Esophagus squamous epithelium (tissue), 4 donors: ENCODE measurements at regions not wholly inside any gene's neighbourhood (a gene's known extent, or its start where the extent isn't known, plus 50 kb on each side); places are given as distances from the start of the nearest gene placed in this dataset.

Experiments
- POLR2A ChIP-seq, 4 donors: fragments of 450-650 bp; IDR thresholded peaks; one replicate each; pipeline ENCODE4 v1.6.1; 2017; ENCODE audit warnings: antibody characterized with exemption in 4 of 4, mild to moderate bottlenecking in 4 of 4, moderate library complexity in 3 of 4
- TF ChIP-seq, protein P1 (sequence below), 6 experiments: fragments of 450-650 bp in 4 of 6; fragments of 200-600 bp in 2 of 6; sonication (generic) in 2 of 6; IDR thresholded peaks; one replicate each; pipeline ENCODE4 v1.5.1; 2016 to 2019; ENCODE audit warnings: antibody characterized with exemption in 6 of 6, mild to moderate bottlenecking in 4 of 6, moderate library complexity in 4 of 6

DNA sequence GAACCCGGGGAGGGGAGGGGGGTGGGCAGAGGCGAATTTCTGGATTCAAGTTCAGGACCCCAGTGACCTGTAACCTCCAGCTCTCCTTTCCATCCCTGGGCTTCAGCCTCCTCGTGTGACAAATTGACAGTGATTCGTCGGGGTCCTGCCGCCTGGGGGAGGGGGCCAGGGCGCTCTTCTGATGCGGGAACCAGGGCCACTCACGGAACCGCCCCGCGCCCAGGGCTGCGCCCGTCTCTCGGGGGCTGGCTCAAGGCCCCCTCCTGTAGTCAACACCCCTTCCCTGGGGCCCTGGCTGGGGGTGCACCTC lies 92.8 kb upstream of the ANO1 start:
- TF ChIP-seq, protein P1, sequence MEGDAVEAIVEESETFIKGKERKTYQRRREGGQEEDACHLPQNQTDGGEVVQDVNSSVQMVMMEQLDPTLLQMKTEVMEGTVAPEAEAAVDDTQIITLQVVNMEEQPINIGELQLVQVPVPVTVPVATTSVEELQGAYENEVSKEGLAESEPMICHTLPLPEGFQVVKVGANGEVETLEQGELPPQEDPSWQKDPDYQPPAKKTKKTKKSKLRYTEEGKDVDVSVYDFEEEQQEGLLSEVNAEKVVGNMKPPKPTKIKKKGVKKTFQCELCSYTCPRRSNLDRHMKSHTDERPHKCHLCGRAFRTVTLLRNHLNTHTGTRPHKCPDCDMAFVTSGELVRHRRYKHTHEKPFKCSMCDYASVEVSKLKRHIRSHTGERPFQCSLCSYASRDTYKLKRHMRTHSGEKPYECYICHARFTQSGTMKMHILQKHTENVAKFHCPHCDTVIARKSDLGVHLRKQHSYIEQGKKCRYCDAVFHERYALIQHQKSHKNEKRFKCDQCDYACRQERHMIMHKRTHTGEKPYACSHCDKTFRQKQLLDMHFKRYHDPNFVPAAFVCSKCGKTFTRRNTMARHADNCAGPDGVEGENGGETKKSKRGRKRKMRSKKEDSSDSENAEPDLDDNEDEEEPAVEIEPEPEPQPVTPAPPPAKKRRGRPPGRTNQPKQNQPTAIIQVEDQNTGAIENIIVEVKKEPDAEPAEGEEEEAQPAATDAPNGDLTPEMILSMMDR (IDR thresholded peaks at IDR 0.05), result no peak
- no peak for TF ChIP-seq POLR2A (IDR thresholded peaks at IDR 0.05)
